IgD-negative memory B cell (primary cell): ENCODE measurements at regions not wholly inside any gene's neighbourhood (a gene's known extent, or its start where the extent isn't known, plus 50 kb on each side); places are given as distances from the start of the nearest gene placed in this dataset.

Experiments used
- H3K27ac Mint-ChIP-seq, 3 donors: one replicate each; pipeline ENCODE4 v1.8.0; 2020 to 2022; ENCODE audit warnings: mild to moderate bottlenecking in 3 of 3, mixed read lengths in 3 of 3, moderate library complexity in 1 of 3
- H3K27me3 Mint-ChIP-seq: one replicate; pipeline ENCODE4 v1.8.0; 2021; ENCODE audit warnings: mixed read lengths
- H3K36me3 Mint-ChIP-seq: one replicate; pipeline ENCODE4 v1.8.0; 2020; ENCODE audit warnings: mild to moderate bottlenecking, mixed read lengths
- H3K4me1 Mint-ChIP-seq, 3 donors: one replicate each; pipeline ENCODE4 v1.8.0; 2020 to 2022; ENCODE audit warnings: mixed read lengths in 3 of 3, mild to moderate bottlenecking in 1 of 3
- H3K4me3 Mint-ChIP-seq, 4 donors: one replicate each; pipeline ENCODE4 v1.8.0; 2020 to 2022; ENCODE audit warnings: mild to moderate bottlenecking in 4 of 4, mixed read lengths in 4 of 4, moderate library complexity in 3 of 4
- H3K9me3 Mint-ChIP-seq, 3 donors: one replicate each; pipeline ENCODE4 v1.8.0; 2020 to 2021; ENCODE audit warnings: mixed read lengths in 3 of 3, mild to moderate bottlenecking in 1 of 3

DNA sequence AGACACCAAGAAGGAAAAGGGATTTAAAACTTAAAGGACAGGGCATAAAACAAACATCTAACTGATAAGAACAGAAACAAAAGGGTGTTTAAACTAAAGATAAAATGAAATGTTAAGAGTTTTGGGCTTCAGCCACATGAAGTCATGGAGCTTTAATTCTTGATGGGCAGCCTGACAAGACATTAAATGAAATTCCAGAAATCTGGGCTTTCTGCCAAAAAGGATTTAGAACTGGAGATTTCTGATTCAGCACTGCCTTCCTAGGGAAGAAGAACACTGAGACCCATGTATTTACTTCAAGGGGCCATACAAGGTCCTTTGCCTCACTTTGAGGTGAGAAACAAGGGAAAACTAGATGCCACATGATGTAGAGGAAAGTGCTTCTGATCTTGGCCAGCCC, 355.9 kb upstream of the RAG2 start:
- no peaks in the 10 kb centered on the region for H3K27me3 Mint-ChIP-seq
- H3K4me3 Mint-ChIP-seq = no peak overlapping the region
- H3K9me3 Mint-ChIP-seq = peaks cover 1 to 7% (median 2%) of the 10 kb centered on the region in 3 donors
- H3K36me3 Mint-ChIP-seq = no peaks in the 10 kb centered on the region
- no peak overlapping the region for H3K27ac Mint-ChIP-seq
- H3K4me1 Mint-ChIP-seq = no peaks in the 10 kb centered on the region

DNA sequence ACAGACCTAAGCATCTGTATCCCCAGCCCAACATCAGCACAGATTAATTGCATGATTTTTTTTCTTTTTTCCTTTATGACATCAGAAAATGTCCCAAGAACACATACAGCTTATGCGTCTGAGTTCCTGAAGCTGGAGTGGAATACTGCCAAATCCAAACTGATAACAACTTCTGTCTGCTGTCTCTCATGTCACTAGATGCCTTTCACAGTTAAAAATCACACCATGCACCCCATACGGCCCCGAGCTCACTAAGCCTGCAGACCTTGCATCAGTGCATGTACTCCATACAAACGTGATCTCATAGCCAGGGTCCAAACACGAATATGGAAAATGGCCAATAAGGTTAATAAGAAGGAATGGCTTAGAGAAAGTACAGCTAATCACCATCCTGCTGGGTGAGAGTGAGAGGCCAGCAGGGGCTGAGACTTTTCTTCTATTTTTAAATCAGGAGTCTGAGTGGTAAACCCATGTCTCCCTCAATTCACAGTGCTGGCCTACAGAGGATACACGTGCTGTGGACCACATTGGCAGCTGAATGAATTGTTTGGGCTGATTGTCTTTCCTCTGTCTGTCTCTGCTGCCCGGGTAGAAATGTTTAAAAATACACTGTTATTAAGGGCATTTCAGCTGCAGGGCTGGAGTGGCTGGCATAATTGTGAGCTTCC, 350.6 kb upstream of the RAG2 start:
- Mint-ChIP-seq H3K4me3 (no peak overlapping the region), H3K27ac (peak overlapping the region in 1 of 3 donors; percentile 11), H3K9me3 (peaks cover 0 to 6% (median 2%) of the 10 kb centered on the region in 3 donors), H3K4me1 (no peaks in the 10 kb centered on the region), H3K27me3 (no peaks in the 10 kb centered on the region), H3K36me3 (no peaks in the 10 kb centered on the region)

DNA sequence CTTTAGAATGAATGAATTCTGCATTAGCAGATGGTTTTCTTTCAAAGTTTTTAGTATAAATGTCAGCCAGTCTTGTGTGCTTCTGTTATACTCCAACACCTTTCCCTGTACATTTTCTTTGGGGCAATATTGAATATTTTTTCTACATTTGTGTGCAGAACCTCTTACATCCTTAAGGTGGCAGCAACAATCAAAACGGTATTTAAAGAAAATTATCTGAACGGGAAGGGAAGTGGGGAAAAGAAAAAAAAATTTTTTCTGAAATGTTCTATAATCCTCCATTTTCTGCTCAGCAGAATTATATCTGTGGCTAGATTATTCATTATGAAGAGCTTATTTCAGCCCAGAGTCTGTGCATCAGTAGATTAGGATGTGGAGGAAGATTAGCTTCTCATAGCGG, 347.3 kb upstream of the RAG2 start:
- H3K4me1 Mint-ChIP-seq = no peaks in the 10 kb centered on the region
- H3K36me3 Mint-ChIP-seq = no peaks in the 10 kb centered on the region
- peaks cover 0 to 5% (median 0%) of the 10 kb centered on the region in 3 donors for H3K9me3 Mint-ChIP-seq
- no peaks in the 10 kb centered on the region for H3K27me3 Mint-ChIP-seq
- no peak overlapping the region for H3K4me3 Mint-ChIP-seq
- no peak overlapping the region for H3K27ac Mint-ChIP-seq

DNA sequence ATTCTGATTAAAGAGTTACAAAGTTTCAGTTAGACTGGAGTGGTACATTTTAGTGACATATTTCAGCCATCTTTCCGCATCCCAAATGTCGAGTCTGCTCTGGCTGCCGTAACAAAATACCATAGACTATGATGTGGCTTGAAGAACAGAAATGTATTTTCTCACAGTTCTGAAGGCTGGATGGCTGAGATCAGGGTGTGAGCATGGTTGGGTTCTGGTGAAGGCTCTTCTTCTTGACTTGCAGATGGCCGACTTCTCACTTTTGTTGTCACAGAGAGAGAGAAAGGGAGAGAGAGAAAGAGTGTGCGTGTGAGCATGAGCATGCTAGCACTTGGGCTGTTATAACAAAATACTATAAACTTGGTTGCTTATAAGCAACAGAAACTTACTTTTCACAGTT, 335.4 kb upstream of the RAG2 start:
- no peaks in the 10 kb centered on the region for H3K36me3 Mint-ChIP-seq
- H3K27me3 Mint-ChIP-seq = no peaks in the 10 kb centered on the region
- no peak overlapping the region for H3K27ac Mint-ChIP-seq
- H3K9me3 Mint-ChIP-seq = peaks cover 0 to 5% (median 0%) of the 10 kb centered on the region in 3 donors
- H3K4me3 Mint-ChIP-seq = no peak overlapping the region
- H3K4me1 Mint-ChIP-seq = no peaks in the 10 kb centered on the region

DNA sequence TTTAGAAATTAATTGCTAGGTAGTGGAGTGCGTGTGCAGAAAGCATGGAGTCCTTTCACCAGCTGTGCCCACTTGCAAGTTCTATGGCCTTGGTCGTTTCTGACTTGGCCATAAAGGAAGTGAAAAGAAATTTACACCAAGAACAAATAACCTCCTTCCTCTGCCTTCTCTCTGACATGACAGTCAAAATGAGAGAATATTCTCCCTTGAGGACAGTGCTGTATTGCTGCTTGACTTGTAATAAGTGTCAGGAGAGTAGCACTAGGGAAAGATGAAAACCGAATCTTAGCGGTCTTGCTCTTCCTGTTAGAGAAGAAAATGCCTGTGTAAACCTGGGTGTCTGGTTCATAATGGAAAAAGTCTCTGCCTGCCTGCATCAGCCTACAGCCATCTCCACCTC, 333.1 kb upstream of the RAG2 start:
- Mint-ChIP-seq H3K36me3 (no peaks in the 10 kb centered on the region), H3K9me3 (peaks cover 0 to 5% (median 0%) of the 10 kb centered on the region in 3 donors), H3K4me1 (no peaks in the 10 kb centered on the region), H3K27me3 (no peaks in the 10 kb centered on the region), H3K4me3 (no peak overlapping the region), H3K27ac (no peak overlapping the region)

DNA sequence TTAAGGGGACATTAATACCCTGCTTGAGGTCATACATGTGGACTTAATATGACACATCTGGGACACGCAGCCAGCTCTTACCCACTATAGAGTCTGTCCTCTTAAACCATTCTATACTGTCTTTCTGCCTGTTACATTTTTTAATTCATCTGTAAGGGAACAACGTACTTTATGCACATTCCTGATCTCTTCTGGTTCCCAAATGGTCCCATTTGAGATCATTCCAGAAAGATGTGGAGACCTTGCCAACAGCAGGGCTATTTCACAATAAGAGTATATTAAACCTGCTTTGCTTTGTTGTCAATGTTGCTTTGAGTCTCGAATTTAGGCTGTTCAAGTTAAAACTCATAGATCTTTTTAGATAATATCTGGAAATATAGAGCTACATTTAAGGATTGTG, 332.2 kb upstream of the RAG2 start:
- H3K4me3 Mint-ChIP-seq = no peak overlapping the region

DNA sequence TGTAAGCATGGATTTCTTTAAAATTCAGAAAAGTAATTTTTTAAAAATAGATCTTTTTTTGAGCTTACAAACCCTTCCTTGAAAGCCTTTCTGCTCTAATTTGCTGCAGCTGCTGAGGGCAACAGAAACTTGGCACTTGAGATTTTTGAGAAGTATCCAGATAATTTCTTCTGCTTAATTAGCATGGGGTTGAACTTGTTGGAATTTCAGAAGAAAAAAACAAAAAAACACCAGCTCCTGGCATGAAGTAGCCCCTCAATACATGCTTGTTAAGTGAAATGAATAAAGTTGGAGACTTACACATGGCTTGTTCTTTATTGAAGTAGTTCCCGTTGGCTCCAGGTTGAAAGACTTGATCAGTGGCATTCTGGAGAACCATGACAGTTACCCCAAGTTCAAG, 331.4 kb upstream of the RAG2 start:
- peaks cover 0 to 5% (median 0%) of the 10 kb centered on the region in 3 donors for H3K9me3 Mint-ChIP-seq

More for the DNA sequence above, 332.2 kb upstream of the RAG2 start:
- H3K4me1 Mint-ChIP-seq = no peaks in the 10 kb centered on the region
- peaks cover 0 to 5% (median 0%) of the 10 kb centered on the region in 3 donors for H3K9me3 Mint-ChIP-seq
- H3K27ac Mint-ChIP-seq = no peak overlapping the region
- no peaks in the 10 kb centered on the region for H3K36me3 Mint-ChIP-seq
- no peaks in the 10 kb centered on the region for H3K27me3 Mint-ChIP-seq

DNA sequence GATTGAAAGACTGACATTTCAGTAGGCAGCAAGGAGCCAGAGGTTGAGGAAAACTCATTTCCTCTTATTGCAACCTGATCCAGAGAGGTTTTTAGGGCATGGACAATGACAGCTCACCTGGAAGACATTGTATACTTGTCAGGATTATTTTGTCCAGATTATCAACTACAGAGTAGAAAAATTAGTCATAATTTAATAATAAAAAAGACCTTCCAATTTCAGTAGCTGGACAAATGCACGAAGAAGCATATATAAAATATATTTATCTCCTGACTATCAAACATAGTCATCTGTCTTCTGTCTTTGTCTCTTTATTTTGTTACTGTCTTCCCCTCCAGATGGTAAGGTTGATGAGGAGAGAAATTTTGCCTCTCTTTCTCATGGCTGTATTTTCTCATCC, 330.6 kb upstream of the RAG2 start:
- Mint-ChIP-seq H3K36me3 (no peaks in the 10 kb centered on the region), H3K4me1 (no peaks in the 10 kb centered on the region), H3K9me3 (peaks cover 0 to 1% (median 0%) of the 10 kb centered on the region in 3 donors), H3K4me3 (no peak overlapping the region), H3K27me3 (no peaks in the 10 kb centered on the region), H3K27ac (no peak overlapping the region)

More for the DNA sequence above, 331.4 kb upstream of the RAG2 start:
- Mint-ChIP-seq H3K4me1 (no peaks in the 10 kb centered on the region), H3K27ac (no peak overlapping the region), H3K36me3 (no peaks in the 10 kb centered on the region), H3K27me3 (no peaks in the 10 kb centered on the region), H3K4me3 (no peak overlapping the region)

DNA sequence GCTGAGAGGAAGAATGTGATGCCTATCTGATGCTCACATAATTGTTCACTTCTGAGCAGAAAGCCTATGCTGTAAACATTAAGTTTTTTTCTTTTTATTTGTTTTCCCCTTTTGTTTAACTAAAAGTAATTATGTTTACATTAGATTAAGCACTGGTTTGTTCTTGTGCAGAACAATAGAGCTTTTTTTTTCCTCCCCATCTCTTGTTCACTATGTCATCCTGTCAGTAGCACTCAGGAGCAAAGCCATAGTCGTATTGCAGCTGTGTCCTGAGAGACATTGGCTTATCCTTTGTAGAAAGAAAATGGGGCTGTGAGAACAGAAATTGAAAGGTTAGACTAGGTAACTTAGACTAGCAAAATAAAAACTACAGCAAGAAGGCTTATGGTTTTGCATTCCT, 301.8 kb upstream of the RAG2 start:
- no peak overlapping the region for H3K4me3 Mint-ChIP-seq

DNA sequence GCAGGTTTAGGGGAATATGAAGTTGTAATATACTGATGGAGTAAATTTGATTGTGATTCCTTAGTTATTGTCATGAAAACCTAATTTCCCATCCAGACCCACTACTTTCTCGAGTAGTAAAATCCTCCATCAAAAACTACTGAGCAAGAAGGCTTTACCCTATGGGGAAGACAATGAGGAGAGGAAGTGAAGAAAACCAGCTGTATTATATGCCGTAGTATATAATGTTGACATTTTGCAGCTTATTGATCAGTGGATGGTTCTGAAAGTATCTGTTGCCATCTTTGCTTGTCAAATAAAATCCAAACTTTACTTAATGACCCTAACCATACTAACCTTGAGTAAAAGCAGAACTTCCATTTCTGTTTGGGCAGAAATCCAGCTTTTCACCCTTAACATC, 292.8 kb upstream of the RAG2 start:
- Mint-ChIP-seq H3K4me1 (no peaks in the 10 kb centered on the region), H3K9me3 (peaks cover 0 to 5% (median 2%) of the 10 kb centered on the region in 3 donors), H3K4me3 (no peak overlapping the region), H3K36me3 (no peaks in the 10 kb centered on the region), H3K27me3 (peaks cover 1% of the 10 kb centered on the region), H3K27ac (no peak overlapping the region)

More for the DNA sequence above, 301.8 kb upstream of the RAG2 start:
- Mint-ChIP-seq H3K4me1 (no peaks in the 10 kb centered on the region), H3K27ac (no peak overlapping the region), H3K9me3 (peaks cover under 1 to 7% (median 2%) of the 10 kb centered on the region in 3 donors), H3K36me3 (no peaks in the 10 kb centered on the region), H3K27me3 (no peaks in the 10 kb centered on the region)

DNA sequence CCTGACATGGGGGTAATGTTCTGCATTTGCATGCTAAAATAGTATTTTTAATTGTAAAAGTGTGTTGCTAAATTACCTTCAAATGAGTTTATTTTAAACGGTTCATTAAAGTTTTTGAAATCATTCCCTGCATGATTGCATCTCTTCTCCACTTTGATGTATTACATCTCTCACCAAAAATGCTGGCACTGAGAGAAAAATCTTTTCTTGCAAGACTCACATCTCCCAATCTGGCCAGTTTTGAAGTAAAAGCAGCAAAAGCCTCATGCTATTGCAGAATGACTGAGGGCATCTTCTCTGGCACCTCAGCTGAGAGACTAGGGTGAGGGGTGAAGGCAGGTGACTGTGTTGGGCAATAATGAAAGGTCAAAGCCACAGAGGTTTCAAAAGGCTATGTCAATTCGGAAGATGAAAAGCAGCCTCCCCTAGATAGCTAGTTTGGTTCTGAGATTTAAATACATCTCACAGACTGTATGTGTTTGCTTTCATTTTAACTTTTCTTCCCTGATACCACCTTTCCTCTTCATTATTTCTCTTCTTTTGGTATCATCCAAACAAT, 292.2 kb upstream of the RAG2 start:
- H3K4me3 Mint-ChIP-seq = no peak overlapping the region
- no peaks in the 10 kb centered on the region for H3K4me1 Mint-ChIP-seq
- no peak overlapping the region for H3K27ac Mint-ChIP-seq
- H3K27me3 Mint-ChIP-seq = peaks cover 1% of the 10 kb centered on the region
- H3K9me3 Mint-ChIP-seq = peaks cover 0 to 5% (median 2%) of the 10 kb centered on the region in 3 donors
- no peaks in the 10 kb centered on the region for H3K36me3 Mint-ChIP-seq

DNA sequence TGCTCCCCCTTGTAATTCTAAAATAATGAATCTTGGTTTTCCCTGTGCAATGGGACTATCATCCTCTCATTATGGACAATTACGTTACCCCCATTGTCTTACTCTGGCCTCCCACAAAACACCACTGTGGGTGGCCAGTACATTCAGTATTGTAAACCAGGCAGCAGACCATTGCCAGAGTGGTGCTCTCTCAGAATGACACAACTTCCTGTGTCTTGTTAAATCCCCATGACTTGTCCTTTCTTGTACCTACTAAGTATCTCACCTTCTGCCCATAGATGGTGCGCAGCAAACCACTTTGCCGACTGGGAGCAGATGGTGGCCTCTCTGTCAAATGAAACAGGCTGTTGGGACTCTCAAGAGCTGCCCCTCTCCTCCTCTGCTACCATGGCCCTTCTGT, 287.1 kb upstream of the RAG2 start:
- Mint-ChIP-seq H3K36me3 (no peaks in the 10 kb centered on the region), H3K27ac (peak overlapping the region in 1 of 3 donors; percentile 50), H3K4me1 (no peaks in the 10 kb centered on the region), H3K4me3 (no peak overlapping the region), H3K27me3 (peaks cover 1% of the 10 kb centered on the region), H3K9me3 (peaks cover 0 to 4% (median 0%) of the 10 kb centered on the region in 3 donors)

DNA sequence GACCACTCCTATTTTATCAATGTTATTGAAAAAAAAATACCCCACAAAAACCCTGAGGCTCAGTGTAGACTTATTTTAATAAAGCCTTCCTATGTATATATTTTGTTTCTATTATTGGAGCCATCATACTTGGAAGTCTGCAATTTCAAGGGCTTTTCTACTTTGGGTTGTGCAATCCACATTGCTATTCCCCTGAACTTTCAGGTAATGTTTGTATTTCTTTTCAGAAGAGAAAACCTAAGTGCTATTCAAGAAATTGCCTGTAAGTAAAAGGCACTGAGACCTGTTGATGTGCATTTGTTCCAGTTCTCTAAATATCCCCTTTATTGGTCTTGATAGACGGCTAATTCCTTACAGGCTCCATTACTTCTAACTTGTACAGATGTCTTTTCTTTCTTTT, 280.7 kb upstream of the RAG2 start:
- Mint-ChIP-seq H3K9me3 (peaks cover 2 to 4% (median 4%) of the 10 kb centered on the region in 3 donors), H3K4me1 (no peaks in the 10 kb centered on the region), H3K4me3 (no peak overlapping the region), H3K27me3 (no peaks in the 10 kb centered on the region), H3K36me3 (no peaks in the 10 kb centered on the region), H3K27ac (no peak overlapping the region)

DNA sequence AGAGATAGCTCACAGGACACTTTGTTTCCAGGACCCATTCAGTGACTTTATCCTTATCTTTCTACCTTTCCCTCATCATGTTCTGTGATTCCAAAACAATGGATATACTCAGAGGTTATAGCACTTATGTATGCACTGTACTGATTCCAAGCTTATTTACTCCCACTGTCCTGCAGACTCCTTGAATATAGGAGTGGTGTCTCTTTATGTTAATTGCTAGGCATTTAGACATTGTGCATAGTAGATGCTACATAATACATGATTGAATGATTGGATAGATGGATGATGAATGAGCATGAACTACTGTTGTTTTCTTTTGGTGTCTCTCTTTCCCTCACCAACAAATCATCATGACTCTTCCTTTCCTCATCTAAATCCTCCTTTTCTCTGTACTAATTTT, 279.1 kb upstream of the RAG2 start:
- H3K4me1 Mint-ChIP-seq = no peaks in the 10 kb centered on the region
- H3K4me3 Mint-ChIP-seq = no peak overlapping the region
- peaks cover 0 to 4% (median 2%) of the 10 kb centered on the region in 3 donors for H3K9me3 Mint-ChIP-seq
- no peak overlapping the region for H3K27ac Mint-ChIP-seq
- H3K36me3 Mint-ChIP-seq = no peaks in the 10 kb centered on the region
- no peaks in the 10 kb centered on the region for H3K27me3 Mint-ChIP-seq

DNA sequence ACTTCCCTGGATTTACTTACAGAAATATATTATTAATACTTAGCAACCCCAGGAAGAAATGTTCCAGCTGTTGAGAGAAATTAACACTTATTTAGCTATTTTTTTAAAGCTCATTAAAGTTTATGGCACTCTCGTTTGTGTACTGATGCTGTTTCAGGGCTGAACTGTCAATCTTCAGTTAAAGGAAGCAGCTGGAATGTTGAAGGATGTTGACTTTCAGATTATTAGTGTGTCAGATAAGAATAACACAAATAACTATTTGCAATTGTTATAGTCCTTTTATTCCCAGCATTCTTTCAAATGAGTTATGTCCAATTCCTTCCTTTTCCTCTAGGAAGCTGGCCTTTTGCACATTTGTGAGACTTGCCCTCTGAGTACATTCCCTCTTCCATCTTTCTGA, 278.2 kb upstream of the RAG2 start:
- Mint-ChIP-seq H3K27ac (no peak overlapping the region), H3K27me3 (no peaks in the 10 kb centered on the region), H3K9me3 (peaks cover 0 to 4% (median 2%) of the 10 kb centered on the region in 3 donors)

DNA sequence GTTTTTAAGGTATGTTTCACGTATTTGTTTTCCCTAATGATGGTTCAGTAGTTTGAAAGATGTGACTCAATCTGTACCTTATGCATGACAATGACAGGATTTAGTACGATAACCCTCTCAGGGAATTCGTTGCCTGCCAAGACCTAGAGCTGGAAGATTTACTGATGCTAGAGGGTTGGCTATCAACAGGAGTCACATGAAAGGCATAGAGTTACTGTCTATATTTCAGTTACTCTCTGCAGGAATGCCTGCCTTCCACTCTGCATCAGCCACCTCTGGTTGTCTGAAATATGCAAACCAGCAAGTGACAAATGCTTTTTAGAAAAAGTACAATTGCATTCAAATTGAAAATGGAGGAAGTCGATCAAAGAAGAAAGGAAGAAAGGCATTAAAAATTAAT, 276.3 kb upstream of the RAG2 start:
- Mint-ChIP-seq H3K27me3 (no peaks in the 10 kb centered on the region), H3K4me1 (no peaks in the 10 kb centered on the region), H3K36me3 (no peaks in the 10 kb centered on the region), H3K4me3 (no peak overlapping the region), H3K27ac (no peak overlapping the region), H3K9me3 (peaks cover 0 to 6% (median 2%) of the 10 kb centered on the region in 3 donors)

More for the DNA sequence above, 278.2 kb upstream of the RAG2 start:
- H3K36me3 Mint-ChIP-seq = no peaks in the 10 kb centered on the region
- H3K4me1 Mint-ChIP-seq = no peaks in the 10 kb centered on the region
- H3K4me3 Mint-ChIP-seq = no peak overlapping the region
